Heart right ventricle (tissue), 16 donors: ENCODE measurements at regions not wholly inside any gene's neighbourhood (a gene's known extent, or its start where the extent isn't known, plus 50 kb on each side); places are given as distances from the start of the nearest gene placed in this dataset.

Source experiments
- ATAC-seq, 8 donors: fragments of 200-7000 bp; cut with Tn5 transposase; one replicate each; pipeline ENCODE4 v1.9.1; 2020; ENCODE audit warnings: mild to moderate bottlenecking in 8 of 8, moderate library complexity in 8 of 8, moderate number of reproducible peaks in 1 of 8
- DNase-seq, 2 donors: peaks; one replicate each; pipeline ENCODE4 v3.0.0-alpha.2; 2020
- H3K27ac ChIP-seq, 10 donors: fragments of 200-600 bp; sonication (generic) in 2 of 10; one replicate each; pipeline versions ENCODE4 v1.5.0 to v1.8.0; 2020 to 2022; ENCODE audit warnings: mild to moderate bottlenecking in 3 of 10
- H3K27me3 ChIP-seq, 7 donors: fragments of 200-600 bp; one replicate each; pipeline ENCODE4 v1.8.0; 2021 to 2022; ENCODE audit warnings: mild to moderate bottlenecking in 2 of 7
- H3K36me3 ChIP-seq, 9 donors: fragments of 200-600 bp; sonication (generic) in 1 of 9; one replicate each; pipeline versions ENCODE4 v1.5.0 to v1.8.0; 2020 to 2022; ENCODE audit warnings: mild to moderate bottlenecking in 2 of 9
- H3K4me1 ChIP-seq, 9 donors: fragments of 200-600 bp; sonication (generic) in 1 of 9; one replicate each; pipeline versions ENCODE4 v1.5.0 to v1.8.0; 2020 to 2022; ENCODE audit warnings: mild to moderate bottlenecking in 4 of 9
- H3K4me3 ChIP-seq, 10 donors: fragments of 200-600 bp; sonication (generic) in 2 of 10; one replicate each; pipeline versions ENCODE4 v1.5.0 to v1.8.0; 2020 to 2022; ENCODE audit warnings: mild to moderate bottlenecking in 7 of 10, moderate library complexity in 2 of 10
- H3K9me3 ChIP-seq, 11 donors: fragments of 200-600 bp in 10 of 11; sonication (generic) in 2 of 11; one replicate each; pipeline versions ENCODE4 v1.5.0 to v1.8.0; 2013 to 2022; ENCODE audit warnings: mild to moderate bottlenecking in 2 of 11, control low read depth in 1 of 11, moderate library complexity in 1 of 11
- CTCF ChIP-seq, 9 donors: fragments of 200-600 bp; sonication (generic) in 2 of 9; IDR thresholded peaks; one replicate each; pipeline versions ENCODE4 v1.5.0 to v1.8.0; 2021 to 2022; ENCODE audit warnings: antibody characterized with exemption in 9 of 9, mild to moderate bottlenecking in 5 of 9, moderate library complexity in 1 of 9
- WGBS, 2 donors: extraction: QIAGEN DNeasy Blood & Tissue Kit; methylation state at CpG; one replicate each; pipeline ENCODE4 v1.1.7; 2013; ENCODE audit warnings: inconsistent platforms in 1 of 2; 5-methylcytosine and 5-hydroxymethylcytosine counted together
- intact Hi-C, 10 donors: fragments of 100-400 bp; cut with DNase I; formaldehyde crosslinking; loops; one replicate each; pipeline versions ENCODE4 v1.11.1 to v1.14.2; 2022
- donor health status: Arrhythmogenic right ventricular cardiomyopathy.
- donor health status: ischemic (EF 13 %, LVEDD 7.1; RV severe dilation, severe dysfunction).
- donor health status: healthy with polysubstance abuse.
- donor health status: DM: no; HTN: yes; CAD: no.
- donor health status: DM: no; HTN: no; CAD: no.
- donor health status: ischemic (EF 25% LVEDD 6.9; RV normal size, moderate dysfunction).
- donor health status: ischemic (EF 25% LVEDD 5.7; RV mildly dilated, moderate dysfunction).
- donor health status: healthy.
- donor health status: DM: yes; HTN: yes; CAD: no.
- donor health status: Ischemic cardiomyopathy.
- donor health status: ischemic (EF 35%, LVEDD 5.7; RV mildly dilated, moderate dysfunction).
- donor health status: nonischemic (EF 11% LVEDD 7.7; RV severe dilation, severe dysfunction).
- donor health status: DM: yes; HTN: yes; CAD: no.
- donor health status: PGD.
- donor health status: ischemic (EF 29% LVEDD 5.4; RV normal size, mild dysfunction).
- donor health status: nonischemic (EF 23%, LVEDD 6.1; RV moderate dilation, normal function).

- intact Hi-C loops = no loop called here
- WGBS, 2 donors = 92 to 95% methylated on average over 1 of the region's 1 CpG
These were observed 988.2 kb upstream of the MAP3K7 start for GRCh38 chr6:91575032-91575431.

GRCh38 chr6:91573826-91574416, 987.0 kb upstream of the MAP3K7 start:
- Histone ChIP-seq H3K27ac (no peak overlapping the region), H3K36me3 (no peaks in the 10 kb centered on the region), H3K9me3 (no peaks in the 10 kb centered on the region), H3K4me3 (no peak overlapping the region), H3K4me1 (no peaks in the 10 kb centered on the region), H3K27me3 (no peaks in the 10 kb centered on the region)
- ATAC-seq = no peak
- intact Hi-C loops = no loop called here
- no peak for DNase-seq
- 74 to 80% methylated on average over 3 of the region's 3 CpGs for WGBS, 2 donors
- TF ChIP-seq CTCF (IDR thresholded peaks at IDR 0.05) = no peak

More at GRCh38 chr6:91575032-91575431, 988.2 kb upstream of the MAP3K7 start:
- no peak for TF ChIP-seq CTCF (IDR thresholded peaks at IDR 0.05)
- Histone ChIP-seq H3K27me3 (no peaks in the 10 kb centered on the region), H3K9me3 (no peaks in the 10 kb centered on the region), H3K4me3 (no peak overlapping the region), H3K4me1 (no peaks in the 10 kb centered on the region), H3K27ac (no peak overlapping the region), H3K36me3 (no peaks in the 10 kb centered on the region)
- ATAC-seq = no peak
- DNase-seq = no peak

- H3K4me3 ChIP-seq = no peak overlapping the region
- no peaks in the 10 kb centered on the region for H3K9me3 ChIP-seq
- no peaks in the 10 kb centered on the region for H3K36me3 ChIP-seq
- no peak overlapping the region for H3K27ac ChIP-seq
- ATAC-seq (no peak), DNase-seq (no peak)
- no peaks in the 10 kb centered on the region for H3K27me3 ChIP-seq
- intact Hi-C loops = no loop called here
- 79 to 89% methylated on average over 3 of the region's 3 CpGs for WGBS, 2 donors
- TF ChIP-seq CTCF (IDR thresholded peaks at IDR 0.05) = no peak
- no peaks in the 10 kb centered on the region for H3K4me1 ChIP-seq
These were observed 986.0 kb upstream of the MAP3K7 start for GRCh38 chr6:91572878-91573277.

- no peak overlapping the region for H3K4me3 ChIP-seq
- intact Hi-C loops = no loop called here
- H3K36me3 ChIP-seq = no peaks in the 10 kb centered on the region
- ATAC-seq = no peak
- H3K9me3 ChIP-seq = peaks cover 0 to 14% (median 0%) of the 10 kb centered on the region in 11 donors
- H3K27ac ChIP-seq = no peak overlapping the region
- WGBS, 2 donors = 70 to 71% methylated on average over 2 of the region's 2 CpGs
- no peaks in the 10 kb centered on the region for H3K4me1 ChIP-seq
- no peaks in the 10 kb centered on the region for H3K27me3 ChIP-seq
- DNase-seq = no peak
- no peak for TF ChIP-seq CTCF (IDR thresholded peaks at IDR 0.05)
These were observed 982.2 kb upstream of the MAP3K7 start for GRCh38 chr6:91569071-91569470.
